CD4-positive, alpha-beta memory T cell (primary cell): ENCODE measurements at regions not wholly inside any gene's neighbourhood (a gene's known extent, or its start where the extent isn't known, plus 50 kb on each side); places are given as distances from the start of the nearest gene placed in this dataset.

Experiments used
- CTCF ChIA-PET: fragments of 350-600 bp; sonication (Branson Sonifier 250); formaldehyde crosslinking; loops from one replicate; lab custom pipeline; 2021; ENCODE audit warnings: inconsistent platforms; ENCODE audit not compliant: partially characterized antibody; lab: Charles Lee
- POLR2A ChIA-PET: fragments of 350-600 bp; sonication (Branson Sonifier 250); formaldehyde crosslinking; loops from one replicate; lab custom pipeline; 2021; ENCODE audit not compliant: partially characterized antibody; lab: Charles Lee
- DNase-seq, 5 donors: peaks; one replicate each; pipeline versions ENCODE4 v3.0.0 to v3.0.0-alpha.2; 2020 to 2022; ENCODE audit warnings: mixed read lengths in 1 of 5
- H3K27ac ChIP-seq: one replicate; pipeline ENCODE4 v1.7.0; 2013; ENCODE audit warnings: low read depth, low read length
- H3K27me3 ChIP-seq: 2 replicates; pipeline ENCODE4 v1.7.0; 2013; ENCODE audit warnings: mild to moderate bottlenecking, low read length, moderate library complexity; ENCODE audit not compliant: insufficient read depth
- H3K36me3 ChIP-seq: 2 replicates; pipeline ENCODE4 v1.7.0; 2013; ENCODE audit warnings: mild to moderate bottlenecking, low read length, moderate library complexity; ENCODE audit not compliant: insufficient read depth
- H3K4me1 ChIP-seq: 2 replicates; pipeline ENCODE4 v1.7.0; 2013; ENCODE audit warnings: mild to moderate bottlenecking, low read length, moderate library complexity; ENCODE audit not compliant: insufficient read depth
- H3K4me3 ChIP-seq, 2 donors: one replicate each; pipeline ENCODE4 v1.7.0; 2013; ENCODE audit warnings: low read length in 2 of 2, mild to moderate bottlenecking in 1 of 2
- H3K9me3 ChIP-seq, 2 donors: one replicate each; pipeline ENCODE4 v1.7.0; 2013; ENCODE audit warnings: low read length in 2 of 2, control low read depth in 1 of 2; ENCODE audit not compliant: control insufficient read depth in 1 of 2
- H3K27ac Mint-ChIP-seq, 7 donors: one replicate each; pipeline ENCODE4 v1.8.0; 2020 to 2021; ENCODE audit warnings: mixed read lengths in 7 of 7, mild to moderate bottlenecking in 6 of 7, inconsistent platforms in 3 of 7, moderate library complexity in 3 of 7
- H3K27me3 Mint-ChIP-seq, 2 donors: one replicate each; pipeline ENCODE4 v1.8.0; 2020 to 2021; ENCODE audit warnings: mixed read lengths in 2 of 2
- H3K36me3 Mint-ChIP-seq, 2 donors: one replicate each; pipeline ENCODE4 v1.8.0; 2020 to 2021; ENCODE audit warnings: mixed read lengths in 2 of 2, inconsistent platforms in 1 of 2, mild to moderate bottlenecking in 1 of 2
- H3K4me1 Mint-ChIP-seq, 4 donors: one replicate each; pipeline ENCODE4 v1.8.0; 2020 to 2021; ENCODE audit warnings: mixed read lengths in 4 of 4, mild to moderate bottlenecking in 1 of 4
- H3K4me3 Mint-ChIP-seq, 8 donors: one replicate each; pipeline ENCODE4 v1.8.0; 2020 to 2021; ENCODE audit warnings: mixed read lengths in 8 of 8, mild to moderate bottlenecking in 7 of 8, moderate library complexity in 6 of 8, inconsistent platforms in 3 of 8
- H3K9me3 Mint-ChIP-seq, 8 donors: one replicate each; pipeline ENCODE4 v1.8.0; 2020 to 2021; ENCODE audit warnings: mixed read lengths in 8 of 8, mild to moderate bottlenecking in 5 of 8, inconsistent platforms in 3 of 8, moderate library complexity in 1 of 8
- intact Hi-C: fragments of 100-400 bp; cut with micrococcal nuclease; formaldehyde crosslinking; loops from one replicate; pipeline ENCODE4 v1.15.1; 2023

DNA sequence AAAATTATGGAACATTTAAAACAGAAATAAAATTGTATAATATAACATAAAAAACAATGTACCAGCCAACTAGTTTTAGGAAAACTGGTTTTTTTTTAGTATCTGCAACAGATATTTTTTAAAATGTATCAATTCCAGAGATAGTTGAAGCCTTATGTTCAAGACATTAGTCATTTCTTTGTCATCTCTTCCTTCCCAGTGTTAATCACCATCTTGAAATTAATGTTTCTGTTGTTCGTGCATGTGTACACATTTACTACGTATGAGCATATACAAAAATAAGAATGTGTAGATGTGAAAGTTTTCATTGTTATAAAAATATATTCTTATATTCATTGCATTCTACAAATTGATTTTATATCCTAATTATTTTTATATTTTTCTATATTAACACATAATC is 1062.1 kb downstream of the SLC6A15 start:
- no peak overlapping the region for H3K4me3 Mint-ChIP-seq
- Histone ChIP-seq H3K27ac (no peak overlapping the region), H3K4me1 (no peaks in the 10 kb centered on the region), H3K9me3 (no peaks in the 10 kb centered on the region), H3K27me3 (no peaks in the 10 kb centered on the region), H3K4me3 (no peak overlapping the region), H3K36me3 (no peaks in the 10 kb centered on the region)
- intact Hi-C loops, result no loop called here
- H3K27me3 Mint-ChIP-seq, result peaks cover 0 to 2% of the 10 kb centered on the region in 2 donors
- no peaks in the 10 kb centered on the region for H3K36me3 Mint-ChIP-seq
- H3K4me1 Mint-ChIP-seq, result no peaks in the 10 kb centered on the region
- H3K27ac Mint-ChIP-seq, result no peak overlapping the region
- ChIA-PET CTCF (no interaction called here), POLR2A (no interaction called here)
- no peak for DNase-seq
- H3K9me3 Mint-ChIP-seq, result peaks cover 0 to 12% (median 5%) of the 10 kb centered on the region in 8 donors

DNA sequence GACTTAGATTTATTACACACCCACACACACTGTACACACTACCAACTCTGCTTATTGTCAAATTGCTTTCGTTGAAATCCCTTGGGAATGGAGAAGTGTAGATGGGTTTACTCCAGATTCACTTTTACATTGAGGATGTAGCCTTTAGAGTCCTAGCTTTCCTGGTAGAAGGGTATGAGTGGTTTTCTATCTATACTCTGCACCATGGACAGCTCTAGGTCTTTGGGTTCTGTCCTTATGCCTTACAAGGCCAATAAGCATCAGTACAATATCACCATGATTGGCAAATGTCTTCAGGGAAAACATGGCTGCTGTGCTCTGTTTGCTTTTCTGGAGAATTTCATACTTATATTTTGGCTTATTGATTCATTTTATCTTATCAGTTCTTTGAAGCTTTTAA is 1063.9 kb downstream of the SLC6A15 start:
- H3K9me3 ChIP-seq, result no peaks in the 10 kb centered on the region
- H3K36me3 ChIP-seq, result no peaks in the 10 kb centered on the region
- no peaks in the 10 kb centered on the region for H3K27me3 ChIP-seq
- no peak overlapping the region for H3K27ac ChIP-seq
- no peaks in the 10 kb centered on the region for H3K4me1 ChIP-seq
- ChIA-PET CTCF (no interaction called here), POLR2A (no interaction called here)
- Mint-ChIP-seq H3K4me3 (no peak overlapping the region), H3K36me3 (no peaks in the 10 kb centered on the region), H3K27me3 (no peaks in the 10 kb centered on the region), H3K9me3 (peaks cover 0 to 3% (median 0%) of the 10 kb centered on the region in 8 donors), H3K4me1 (no peaks in the 10 kb centered on the region), H3K27ac (no peak overlapping the region)
- intact Hi-C loops, result no loop called here
- H3K4me3 ChIP-seq, result no peak overlapping the region
- DNase-seq, result no peak

DNA sequence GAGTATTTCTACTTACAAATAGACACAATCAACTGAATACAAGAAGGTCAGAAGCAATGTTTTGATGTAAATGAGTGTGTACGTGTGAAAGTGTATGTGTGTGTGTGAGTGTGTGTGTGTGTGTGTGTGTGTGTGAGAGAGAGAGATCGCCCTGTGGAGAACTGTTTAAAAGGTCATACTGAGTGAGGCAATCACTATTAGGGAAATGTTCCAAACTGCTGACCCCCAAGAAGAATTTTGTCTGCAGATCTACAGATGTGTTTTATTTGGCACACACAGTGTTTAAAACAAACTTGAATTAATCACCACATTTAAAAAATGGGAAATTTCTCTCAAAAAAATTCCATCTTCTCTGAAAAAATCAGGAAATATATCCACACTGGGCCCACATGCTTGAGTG is 1069.1 kb downstream of the SLC6A15 start:
- POLR2A ChIA-PET, result no interaction called here
- intact Hi-C loops, result no loop called here

DNA sequence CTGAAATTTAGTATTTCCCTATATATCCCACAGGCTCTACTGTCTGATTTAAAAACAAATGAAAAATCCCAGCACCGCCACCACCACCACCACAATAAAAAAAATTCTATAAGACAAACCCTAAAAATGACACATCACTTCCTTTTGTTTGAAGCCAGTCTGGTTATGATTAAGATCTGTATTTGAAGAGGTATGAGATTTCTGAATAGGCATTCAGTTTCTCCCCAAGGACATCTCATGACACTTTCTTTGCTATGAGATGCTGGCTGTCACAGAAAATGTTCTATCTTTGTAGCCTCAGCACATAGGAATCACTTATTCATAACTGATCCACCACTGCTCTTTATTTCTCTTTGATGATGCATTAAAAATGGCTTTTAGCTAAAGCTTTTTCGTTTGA is 1071.0 kb downstream of the SLC6A15 start:
- no peaks in the 10 kb centered on the region for H3K27me3 Mint-ChIP-seq
- no peak overlapping the region for H3K4me3 Mint-ChIP-seq
- intact Hi-C loops, result no loop called here
- Histone ChIP-seq H3K9me3 (no peaks in the 10 kb centered on the region), H3K36me3 (no peaks in the 10 kb centered on the region), H3K27me3 (no peaks in the 10 kb centered on the region), H3K27ac (no peak overlapping the region), H3K4me3 (no peak overlapping the region), H3K4me1 (no peaks in the 10 kb centered on the region)
- H3K4me1 Mint-ChIP-seq, result no peaks in the 10 kb centered on the region
- peaks cover 0 to 3% (median 0%) of the 10 kb centered on the region in 8 donors for H3K9me3 Mint-ChIP-seq
- no peak overlapping the region for H3K27ac Mint-ChIP-seq
- ChIA-PET POLR2A (no interaction called here), CTCF (no interaction called here)
- no peak for DNase-seq
- H3K36me3 Mint-ChIP-seq, result no peaks in the 10 kb centered on the region

More for the DNA sequence above, 1069.1 kb downstream of the SLC6A15 start:
- H3K4me1 ChIP-seq, result no peaks in the 10 kb centered on the region
- DNase-seq, result no peak
- no peak overlapping the region for H3K27ac ChIP-seq
- CTCF ChIA-PET, result no interaction called here
- peaks cover 0 to 3% (median 0%) of the 10 kb centered on the region in 8 donors for H3K9me3 Mint-ChIP-seq
- no peaks in the 10 kb centered on the region for H3K9me3 ChIP-seq
- no peaks in the 10 kb centered on the region for H3K27me3 ChIP-seq
- H3K4me3 ChIP-seq, result no peak overlapping the region
- no peak overlapping the region for H3K4me3 Mint-ChIP-seq
- H3K4me1 Mint-ChIP-seq, result no peaks in the 10 kb centered on the region
- H3K36me3 ChIP-seq, result no peaks in the 10 kb centered on the region
- H3K27me3 Mint-ChIP-seq, result no peaks in the 10 kb centered on the region
- no peaks in the 10 kb centered on the region for H3K36me3 Mint-ChIP-seq
- H3K27ac Mint-ChIP-seq, result no peak overlapping the region

DNA sequence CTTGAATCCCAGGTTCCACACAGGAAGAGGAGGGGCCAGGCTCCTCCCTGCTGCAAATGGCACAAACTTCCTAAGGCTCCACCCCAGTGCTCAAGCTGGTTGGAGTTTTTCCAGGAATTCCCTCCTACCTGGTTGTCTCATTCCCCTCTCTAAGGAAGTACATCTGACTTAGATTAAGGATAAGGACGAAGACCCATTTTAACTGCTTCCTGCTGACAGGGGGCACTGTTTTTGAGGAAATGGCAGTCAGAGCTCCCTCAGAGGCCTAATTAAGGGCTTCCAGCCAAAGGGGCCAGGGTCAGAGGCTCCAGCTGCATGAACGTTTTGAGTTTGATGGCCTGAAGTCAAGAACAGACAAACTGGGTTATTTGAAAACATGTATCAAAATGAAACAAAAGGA is 1084.7 kb downstream of the SLC6A15 start:
- intact Hi-C loops, result no loop called here

DNA sequence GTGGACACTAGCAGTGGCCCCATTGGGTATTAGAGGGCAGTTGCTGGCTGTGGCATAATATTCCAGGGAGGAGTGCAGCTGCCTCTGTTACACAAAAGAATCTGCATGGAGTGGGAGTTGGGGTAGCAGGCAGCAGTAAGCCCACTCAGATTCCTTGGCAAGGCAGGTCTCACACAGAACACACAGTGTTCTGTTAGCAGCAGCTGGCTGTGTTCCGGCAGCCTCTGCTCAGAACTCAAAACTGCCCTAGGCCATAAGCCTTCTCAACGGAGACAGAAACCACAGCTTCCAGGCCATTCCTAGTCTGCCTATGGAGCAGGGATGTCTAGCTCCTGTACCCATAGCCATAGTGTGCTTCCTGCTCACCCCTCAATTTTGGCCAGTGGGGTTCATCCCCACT is 1085.4 kb downstream of the SLC6A15 start:
- H3K9me3 Mint-ChIP-seq, result peaks cover 0 to 4% (median 0%) of the 10 kb centered on the region in 8 donors
- no peaks in the 10 kb centered on the region for H3K27me3 ChIP-seq
- intact Hi-C loops, result no loop called here
- POLR2A ChIA-PET, result no interaction called here
- no peaks in the 10 kb centered on the region for H3K36me3 ChIP-seq
- DNase-seq, result no peak
- H3K4me1 Mint-ChIP-seq, result no peaks in the 10 kb centered on the region
- no peaks in the 10 kb centered on the region for H3K4me1 ChIP-seq
- no peak overlapping the region for H3K27ac ChIP-seq
- no peak overlapping the region for H3K4me3 Mint-ChIP-seq
- no peaks in the 10 kb centered on the region for H3K9me3 ChIP-seq
- no peak overlapping the region for H3K4me3 ChIP-seq
- CTCF ChIA-PET, result interaction anchor here (1.1 kb wide), 2 partner anchors 14 to 1141 kb away, joined by 4 to 5 read pairs; no protein-coding TSS in a partner anchor
- no peaks in the 10 kb centered on the region for H3K27me3 Mint-ChIP-seq
- H3K27ac Mint-ChIP-seq, result no peak overlapping the region
- H3K36me3 Mint-ChIP-seq, result no peaks in the 10 kb centered on the region

More for the DNA sequence above, 1084.7 kb downstream of the SLC6A15 start:
- H3K27ac ChIP-seq, result no peak overlapping the region
- Mint-ChIP-seq H3K9me3 (peaks cover 0 to 4% (median 0%) of the 10 kb centered on the region in 8 donors), H3K27me3 (no peaks in the 10 kb centered on the region), H3K4me1 (no peaks in the 10 kb centered on the region), H3K36me3 (no peaks in the 10 kb centered on the region), H3K27ac (no peak overlapping the region), H3K4me3 (no peak overlapping the region)
- H3K27me3 ChIP-seq, result no peaks in the 10 kb centered on the region
- no peak overlapping the region for H3K4me3 ChIP-seq
- no peak for DNase-seq
- H3K4me1 ChIP-seq, result no peaks in the 10 kb centered on the region
- no peaks in the 10 kb centered on the region for H3K9me3 ChIP-seq
- CTCF ChIA-PET, result interaction anchor here (1.1 kb wide), 1 partner anchor 1142 kb away, joined by 4 read pairs; no protein-coding TSS in a partner anchor
- POLR2A ChIA-PET, result no interaction called here
- H3K36me3 ChIP-seq, result no peaks in the 10 kb centered on the region

DNA sequence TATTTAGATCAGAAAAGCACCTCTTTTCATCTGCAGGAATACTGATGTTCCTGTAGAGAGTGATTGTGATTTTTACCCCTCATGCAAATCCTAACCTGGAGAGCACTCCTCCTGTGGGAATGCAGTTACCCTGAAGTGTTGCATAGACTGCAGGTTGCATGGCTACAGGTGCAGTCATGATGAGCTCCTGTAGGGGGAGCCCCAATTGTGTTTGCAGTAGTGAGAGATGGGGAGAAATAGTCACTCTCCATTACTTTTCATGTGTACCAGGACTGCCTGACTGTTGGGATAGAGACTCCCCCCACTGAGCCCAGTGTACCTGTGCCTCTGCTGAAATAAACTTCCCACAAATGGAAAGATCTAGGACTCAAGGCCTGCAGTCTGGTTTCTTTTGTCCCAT is 1086.5 kb downstream of the SLC6A15 start:
- ChIA-PET CTCF (no interaction called here), POLR2A (no interaction called here)
- Histone ChIP-seq H3K27ac (no peak overlapping the region), H3K27me3 (no peaks in the 10 kb centered on the region), H3K36me3 (no peaks in the 10 kb centered on the region), H3K9me3 (no peaks in the 10 kb centered on the region), H3K4me3 (no peak overlapping the region), H3K4me1 (no peaks in the 10 kb centered on the region)
- H3K4me3 Mint-ChIP-seq, result no peak overlapping the region
- no peaks in the 10 kb centered on the region for H3K36me3 Mint-ChIP-seq
- H3K27ac Mint-ChIP-seq, result no peak overlapping the region
- intact Hi-C loops, result no loop called here
- H3K9me3 Mint-ChIP-seq, result peaks cover 0 to 4% (median 0%) of the 10 kb centered on the region in 8 donors
- no peaks in the 10 kb centered on the region for H3K4me1 Mint-ChIP-seq
- no peak for DNase-seq
- H3K27me3 Mint-ChIP-seq, result no peaks in the 10 kb centered on the region
